ENCODE measurements at regions not wholly inside any gene's neighbourhood (a gene's known extent, or its start where the extent isn't known, plus 50 kb on each side); places are given as distances from the start of the nearest gene placed in this dataset.
"Not testable (repeated sequence)": the region's sequence is repeated elsewhere in the genome, so short reads cannot be mapped to it uniquely, and the experiment has no call there.

DNA sequence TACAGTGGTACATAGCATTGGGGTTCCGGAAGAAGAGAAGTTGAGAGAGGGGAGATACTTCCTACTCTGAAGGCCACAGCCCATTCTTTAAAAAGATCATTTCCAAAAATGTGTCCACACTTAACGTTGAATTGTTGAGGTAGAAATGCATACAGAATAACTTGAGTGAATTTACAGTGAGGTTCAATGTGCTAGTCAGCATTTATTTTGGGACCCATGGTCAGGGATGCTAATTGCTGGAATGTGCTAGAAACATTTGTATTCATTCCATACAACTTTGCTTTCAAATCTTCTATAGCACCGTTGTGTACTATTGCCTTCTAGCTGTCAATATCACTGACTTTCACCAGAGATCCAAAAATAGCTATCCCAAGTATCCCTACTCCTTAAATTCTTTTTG lies 325.9 kb downstream of the SATB2 start:
- DNase-seq (ENCODE audit: low read depth): no peak

DNA sequence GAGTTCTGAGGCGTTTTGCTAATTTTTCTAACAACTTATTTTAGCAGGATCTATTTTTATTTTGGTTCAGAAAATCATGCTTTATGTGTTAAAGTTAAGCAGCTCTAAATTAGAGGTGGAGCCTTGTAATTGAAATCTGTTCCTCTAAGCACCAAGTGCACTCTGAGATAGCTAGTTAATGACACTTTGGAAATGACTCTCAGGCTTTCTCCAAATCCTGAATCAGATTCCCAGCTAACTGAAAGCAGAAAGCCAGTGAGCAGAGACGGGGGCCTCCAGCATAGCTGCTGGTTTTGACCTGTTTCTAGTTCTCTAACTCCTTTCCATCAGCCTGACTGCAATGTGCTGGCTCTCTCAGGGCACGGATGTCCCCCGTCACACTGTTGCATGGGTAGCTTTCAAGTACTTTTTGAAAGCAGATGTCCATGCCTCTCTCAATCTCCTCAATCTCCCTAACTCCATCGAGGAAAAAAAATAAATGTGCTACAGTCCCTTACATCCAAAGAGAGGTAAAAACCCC lies 326.5 kb downstream of the SATB2 start:
- no peak for DNase-seq (ENCODE audit: low read depth)

GRCh38 chr2:199130501-199130900 lies 327.2 kb downstream of the SATB2 start:
- no peak for DNase-seq (ENCODE audit: low read depth)

DNA sequence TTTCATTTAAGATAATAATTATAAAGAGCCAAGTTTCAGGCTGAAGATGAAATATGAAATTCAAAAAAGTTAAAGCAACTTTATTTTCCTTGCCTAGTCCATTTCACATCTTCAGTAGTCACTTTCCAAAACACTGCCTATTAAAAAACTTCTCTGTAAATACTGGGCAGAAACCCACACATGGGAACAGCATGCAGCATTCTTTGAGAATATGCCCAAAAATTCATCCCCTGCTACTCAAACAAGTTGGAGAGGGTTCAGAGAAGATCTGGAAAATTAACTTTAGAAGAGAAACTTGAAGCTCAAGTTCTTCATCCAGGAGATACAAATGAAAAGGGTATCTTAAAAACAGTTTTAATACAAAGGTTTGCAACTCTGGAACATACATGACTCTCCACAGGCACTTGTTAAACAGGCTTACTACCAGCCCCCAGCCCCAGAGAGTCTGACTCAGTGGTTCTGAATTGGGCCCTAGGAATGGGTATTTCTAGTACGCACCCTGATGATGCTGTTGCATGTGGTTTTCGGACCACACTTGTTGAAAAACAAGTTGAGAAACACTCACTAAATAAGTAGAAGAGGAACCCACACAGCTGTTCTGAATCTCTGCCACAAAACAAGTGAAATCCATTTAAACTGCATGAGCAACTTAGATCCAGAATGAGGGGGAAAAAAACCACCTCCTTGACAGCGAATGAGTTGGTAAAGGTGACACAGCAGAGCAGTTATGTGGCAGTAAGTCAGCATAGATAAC lies 329.1 kb downstream of the SATB2 start:
- no peak for DNase-seq (ENCODE audit: low read depth)

DNA sequence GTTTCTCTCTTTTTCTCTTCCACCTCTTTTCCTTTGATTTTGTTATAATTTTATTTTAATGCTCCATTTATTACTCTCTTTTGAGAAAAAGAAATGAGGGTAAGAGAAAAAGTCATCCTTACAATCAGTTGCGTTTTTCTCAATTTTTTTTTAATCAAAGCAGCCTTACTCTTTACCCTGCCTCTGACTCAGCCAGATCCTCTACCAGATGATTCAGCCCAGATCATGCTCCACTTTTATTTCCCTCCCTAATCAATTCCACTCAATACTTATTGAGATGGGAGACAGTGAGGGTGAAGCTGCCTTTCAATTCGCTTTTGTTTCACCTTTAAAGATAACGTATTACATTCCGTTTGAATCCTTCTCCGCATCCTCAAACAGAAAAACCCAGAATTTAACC lies 337.9 kb downstream of the SATB2 start:
- no peak for DNase-seq (ENCODE audit: low read depth)

DNA sequence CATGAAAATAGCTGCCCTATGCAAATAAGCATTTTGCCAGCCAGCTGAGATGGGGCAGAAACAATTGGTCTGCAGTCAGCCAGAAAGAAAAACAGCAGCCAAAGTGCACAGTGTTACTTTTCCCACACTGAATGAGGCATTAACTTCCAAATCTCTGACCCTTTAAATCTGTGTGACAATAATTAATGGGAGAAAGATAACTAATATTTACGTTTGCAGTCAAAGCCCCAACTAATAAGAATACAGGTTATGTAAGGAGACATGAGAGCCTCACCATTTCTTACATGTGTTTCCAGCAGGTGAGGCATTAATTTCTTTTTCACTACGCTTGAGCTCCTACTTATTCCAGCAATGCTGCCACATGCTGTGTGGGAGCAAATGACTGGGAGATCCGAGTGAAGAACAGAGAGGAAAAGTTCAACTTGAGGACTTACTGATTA lies 339.0 kb downstream of the SATB2 start:
- DNase-seq (ENCODE audit: low read depth): no peak

GRCh38 chr2:199115169-199115568 lies 342.6 kb downstream of the SATB2 start:
- no peak for DNase-seq (ENCODE audit: low read depth)

- no peak for DNase-seq (ENCODE audit: low read depth)
These were observed 344.6 kb downstream of the SATB2 start for GRCh38 chr2:199113111-199113510.

GRCh38 chr2:199111458-199111857 lies 346.3 kb downstream of the SATB2 start:
- DNase-seq (ENCODE audit: low read depth): no peak

DNA sequence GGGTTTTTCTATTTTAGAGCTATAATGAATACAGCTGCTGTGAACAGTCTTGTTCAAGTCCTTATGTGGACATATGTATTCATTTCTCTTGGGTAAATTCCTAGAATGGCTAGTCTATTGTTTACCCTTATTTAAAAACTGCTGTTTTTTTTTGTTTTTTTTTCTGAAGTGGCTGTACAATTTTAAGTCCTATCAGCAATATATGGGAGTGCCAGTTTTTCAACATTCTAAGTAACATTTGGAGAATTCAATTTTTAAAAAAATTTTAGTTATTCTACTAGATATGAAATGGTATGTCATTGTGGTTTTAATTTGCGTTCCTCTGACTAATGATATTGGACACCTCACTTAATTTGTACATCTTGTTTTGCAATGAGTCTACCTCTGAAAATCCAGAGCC lies 349.7 kb downstream of the SATB2 start:
- DNase-seq (ENCODE audit: low read depth): no peak

GRCh38 chr2:199105826-199106225 lies 351.9 kb downstream of the SATB2 start:
- DNase-seq (ENCODE audit: low read depth): no peak

DNA sequence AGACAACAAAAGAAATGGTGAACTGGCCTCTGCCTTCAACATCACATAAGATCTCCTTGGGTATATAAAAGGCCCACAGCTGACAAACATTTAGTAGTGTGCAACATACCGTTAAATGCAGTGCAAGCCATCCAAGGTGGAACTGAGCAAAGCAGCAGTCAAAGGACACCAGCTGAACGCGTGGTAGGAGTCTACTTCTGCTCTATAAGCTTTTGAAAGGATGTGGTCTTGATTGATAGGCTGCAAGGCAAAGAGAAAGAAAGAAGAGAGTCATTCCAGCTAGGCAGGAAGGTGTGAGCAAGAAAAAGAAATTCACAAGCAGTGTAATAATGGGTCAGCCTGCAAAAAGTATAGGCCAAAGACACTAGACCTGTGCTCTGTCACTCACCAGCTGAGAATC lies 356.3 kb downstream of the SATB2 start:
- no peak for DNase-seq (ENCODE audit: low read depth)

DNA sequence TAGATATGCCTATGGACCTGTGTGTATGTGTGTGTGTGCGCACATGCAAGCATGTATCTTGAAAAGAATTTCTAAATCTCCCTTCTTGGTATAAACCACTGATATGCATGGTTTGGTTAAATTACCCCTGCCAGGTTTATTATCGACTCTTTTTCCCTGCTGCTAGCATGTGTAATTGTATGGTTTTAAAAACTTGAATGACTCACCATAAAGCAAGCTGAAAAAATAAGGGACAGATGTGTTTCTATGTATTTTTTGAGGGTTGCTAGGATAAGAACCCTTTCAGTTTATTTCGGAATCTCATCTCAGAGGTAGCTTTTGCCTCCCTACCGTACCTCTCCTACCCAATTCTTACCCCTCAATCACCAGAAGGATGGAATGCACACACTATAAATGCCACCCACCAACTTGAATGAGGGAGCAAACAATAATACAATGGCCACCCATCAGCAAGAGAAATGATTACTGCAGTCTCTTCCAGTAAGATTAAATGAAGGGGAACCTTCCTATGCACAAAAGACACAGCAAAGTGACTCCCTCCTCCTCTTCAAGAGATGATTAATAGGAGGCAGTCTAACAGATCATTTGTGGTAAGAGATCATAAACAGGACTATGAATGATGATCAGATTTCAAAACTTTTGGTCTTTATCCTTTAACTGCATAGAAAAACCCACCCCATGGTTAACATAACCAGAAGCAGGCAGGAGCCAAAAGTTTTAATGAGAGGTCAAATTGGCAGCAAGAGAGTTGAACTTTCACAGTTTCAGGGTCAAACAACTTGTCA lies 357.2 kb downstream of the SATB2 start:
- no peak for DNase-seq (ENCODE audit: low read depth)

- no peak for DNase-seq (ENCODE audit: low read depth)
These were observed 365.3 kb downstream of the SATB2 start for GRCh38 chr2:199092419-199092818.

- DNase-seq (ENCODE audit: low read depth): no peak
These were observed 372.5 kb downstream of the SATB2 start for GRCh38 chr2:199085261-199085660.

- no peak for DNase-seq (ENCODE audit: low read depth)
These were observed 387.3 kb downstream of the SATB2 start for GRCh38 chr2:199070322-199070949.

GRCh38 chr2:199064201-199064600 lies 393.5 kb downstream of the SATB2 start:
- DNase-seq (ENCODE audit: low read depth): no peak

DNA sequence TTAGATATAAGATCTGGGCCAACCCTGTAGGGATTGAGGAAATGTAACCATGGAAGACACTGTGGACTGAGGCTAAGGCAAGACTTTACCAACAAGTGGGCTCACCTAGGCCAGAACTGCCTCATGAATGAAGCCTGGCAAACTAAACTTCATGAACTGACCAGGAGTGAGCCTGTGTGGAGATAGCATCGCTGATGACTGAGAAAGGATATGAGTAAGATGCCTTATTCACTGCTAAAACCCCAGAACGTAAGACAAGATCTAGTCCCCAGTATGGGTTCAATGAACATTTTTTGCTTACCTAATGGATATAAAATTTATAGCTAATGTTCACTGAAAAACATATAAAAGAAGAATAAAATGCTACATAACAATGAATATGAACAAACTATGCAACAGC lies 399.8 kb downstream of the SATB2 start:
- no peak for DNase-seq (ENCODE audit: low read depth)

- no peak for DNase-seq (ENCODE audit: low read depth)
These were observed 402.4 kb downstream of the SATB2 start for GRCh38 chr2:199055336-199055735.

DNA sequence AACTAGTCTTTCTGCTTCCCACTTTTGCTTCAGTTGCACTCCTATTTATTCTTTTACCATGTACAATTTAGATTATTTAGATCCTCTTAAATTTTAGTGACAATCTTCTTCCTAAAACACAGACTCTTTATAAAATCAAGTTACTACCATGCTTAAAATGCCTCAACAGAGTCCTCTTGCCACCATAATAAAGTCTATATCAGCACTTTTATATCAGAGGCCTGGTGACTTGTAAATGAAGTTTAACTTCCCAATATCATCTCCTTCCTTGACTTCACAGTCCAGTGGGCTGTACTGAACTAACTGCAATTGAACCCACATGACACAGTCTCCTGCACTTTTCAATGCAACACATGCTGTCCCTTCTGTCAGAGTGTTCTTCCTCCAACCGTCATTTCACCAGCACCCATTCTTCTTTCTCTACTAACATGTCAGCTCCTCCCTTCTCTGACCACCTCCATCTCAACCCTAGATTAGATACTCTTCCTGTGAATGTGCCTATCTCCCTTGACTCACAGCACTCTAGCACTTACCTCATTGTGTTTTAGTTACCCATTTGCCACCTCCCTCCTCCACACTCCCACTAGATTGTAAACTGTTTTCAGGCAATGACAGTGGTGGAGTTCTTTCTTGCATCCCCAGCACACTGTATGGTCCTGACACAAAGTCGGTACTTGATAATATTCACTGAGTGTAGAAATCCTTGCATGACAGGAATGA lies 414.9 kb downstream of the SATB2 start:
- DNase-seq (ENCODE audit: low read depth): no peak

GRCh38 chr2:199040522-199040921 lies 417.2 kb downstream of the SATB2 start:
- DNase-seq (ENCODE audit: low read depth): no peak

GRCh38 chr2:199033761-199034160 lies 424.0 kb downstream of the SATB2 start:
- DNase-seq (ENCODE audit: low read depth): not testable (repeated sequence)
